Amniotic stem cell (primary cell): ENCODE measurements at regions not wholly inside any gene's neighbourhood (a gene's known extent, or its start where the extent isn't known, plus 50 kb on each side); places are given as distances from the start of the nearest gene placed in this dataset.

Source experiments
- DNase-seq: peaks from one replicate; lab custom pipeline; 2025; lab: John Stamatoyannopoulos, UW

- no peak for DNase-seq
These were observed 196.2 kb upstream of the HMGA2 start for GRCh38 chr12:65628061-65628460.

GRCh38 chr12:65630555-65630954 lies 193.7 kb upstream of the HMGA2 start:
- DNase-seq, result no peak

GRCh38 chr12:65631621-65632111 lies 192.6 kb upstream of the HMGA2 start:
- peak; percentile 99 for DNase-seq

GRCh38 chr12:65632131-65632855 lies 192.0 kb upstream of the HMGA2 start:
- DNase-seq, result no peak

GRCh38 chr12:65634061-65634460 lies 190.2 kb upstream of the HMGA2 start:
- no peak for DNase-seq

- no peak for DNase-seq
These were observed 189.5 kb upstream of the HMGA2 start for GRCh38 chr12:65634626-65635331.

GRCh38 chr12:65636436-65636835 lies 187.8 kb upstream of the HMGA2 start:
- DNase-seq, result no peak

GRCh38 chr12:65637150-65637549 lies 187.1 kb upstream of the HMGA2 start:
- DNase-seq, result no peak

GRCh38 chr12:65637774-65638173 lies 186.5 kb upstream of the HMGA2 start:
- DNase-seq, result no peak

- DNase-seq, result no peak
These were observed 186.0 kb upstream of the HMGA2 start for GRCh38 chr12:65638324-65638723.

GRCh38 chr12:65640489-65640901 lies 183.8 kb upstream of the HMGA2 start:
- DNase-seq, result no peak

- no peak for DNase-seq
These were observed 182.1 kb upstream of the HMGA2 start for GRCh38 chr12:65642061-65642661.

GRCh38 chr12:65643171-65643570 lies 181.1 kb upstream of the HMGA2 start:
- no peak for DNase-seq

- no peak for DNase-seq
These were observed 180.5 kb upstream of the HMGA2 start for GRCh38 chr12:65643595-65644386.

GRCh38 chr12:65646127-65646643 lies 178.1 kb upstream of the HMGA2 start:
- DNase-seq, result no peak

- DNase-seq, result no peak
These were observed 177.2 kb upstream of the HMGA2 start for GRCh38 chr12:65647074-65647473.

- no peak for DNase-seq
These were observed 175.8 kb upstream of the HMGA2 start for GRCh38 chr12:65648461-65648860.

- peak; percentile 87 for DNase-seq
These were observed 175.2 kb upstream of the HMGA2 start for GRCh38 chr12:65649126-65649525.

- no peak for DNase-seq
These were observed 173.2 kb upstream of the HMGA2 start for GRCh38 chr12:65651060-65651459.

GRCh38 chr12:65653321-65653720 lies 171.0 kb upstream of the HMGA2 start:
- no peak for DNase-seq

GRCh38 chr12:65653946-65654629 lies 170.2 kb upstream of the HMGA2 start:
- DNase-seq, result no peak
